HepG2 (cell line): ENCODE measurements at regions not wholly inside any gene's neighbourhood (a gene's known extent, or its start where the extent isn't known, plus 50 kb on each side); places are given as distances from the start of the nearest gene placed in this dataset.

ENCODE experiments used
- ATF4 ChIP-seq, 2 experiments: fragments of 450-650 bp in 1 of 2; sonication (generic) in 1 of 2; formaldehyde crosslinking; IDR thresholded peaks; 2 replicates each; pipeline versions ENCODE4 v1.5.0 to v1.8.0; 2020 to 2022; ENCODE audit warnings: mild to moderate bottlenecking in 1 of 2, missing genetic modification reagents in 1 of 2
- CTCF ChIP-seq: sonication (generic); formaldehyde crosslinking; IDR thresholded peaks from 2 replicates; pipeline ENCODE4 v1.5.0; 2020; ENCODE audit warnings: mild to moderate bottlenecking, missing genetic modification reagents, moderate library complexity
- KAT7 ChIP-seq: IDR thresholded peaks from 2 replicates; pipeline ENCODE4 v1.6.1; 2018; ENCODE audit warnings: borderline replicate concordance, missing compliant biosample characterization
- USF2 ChIP-seq, 2 experiments: sonication (generic) in 1 of 2; formaldehyde crosslinking in 1 of 2; IDR thresholded peaks; 2 replicates each; pipeline versions ENCODE4 v1.5.1 to v1.6.1; 2011 to 2020; ENCODE audit warnings: borderline replicate concordance in 1 of 2, low read depth in 1 of 2, low read length in 1 of 2, mild to moderate bottlenecking in 1 of 2, missing genetic modification reagents in 1 of 2, moderate library complexity in 1 of 2
- ZBTB7A ChIP-seq: sonication (generic); formaldehyde crosslinking; IDR thresholded peaks from 2 replicates; pipeline ENCODE4 v1.8.0; 2022; ENCODE audit warnings: mild to moderate bottlenecking, missing genetic modification reagents

- TF ChIP-seq USF2 (IDR thresholded peaks at IDR 0.05; ENCODE audit: low read depth, low read length) (no peak), USF2 (CRISPR knock-in tag; IDR thresholded peaks at IDR 0.05; ENCODE audit: borderline replicate concordance) (no peak), ATF4 (CRISPR knock-in tag; IDR thresholded peaks at IDR 0.05) (no peak), ZBTB7A (CRISPR knock-in tag) (no peak), CTCF (CRISPR knock-in tag) (peak; percentile 33; the same call in 1 of the 2 replicates), KAT7 (CRISPR knock-in tag) (no peak)
Observed at GRCh38 chr7:79548727-79549126, 95.3 kb upstream of the MAGI2 start.
